Globus pallidus (tissue), 1 donor: ENCODE measurements at regions not wholly inside any gene's neighbourhood (a gene's known extent, or its start where the extent isn't known, plus 50 kb on each side); places are given as distances from the start of the nearest gene placed in this dataset.
"Not testable (repeated sequence)": the region's sequence is repeated elsewhere in the genome, so short reads cannot be mapped to it uniquely, and the experiment has no call there.

Experiments used
- DNase-seq: peaks from one replicate; pipeline ENCODE4 v3.0.0-alpha.2; 2015; ENCODE audit warnings: low spot score

GRCh38 chr12:83929792-83930191 lies 982.8 kb downstream of the SLC6A15 start:
- not testable (repeated sequence) for DNase-seq

- DNase-seq: no peak
These were observed 991.6 kb downstream of the SLC6A15 start for GRCh38 chr12:83920821-83921547.

GRCh38 chr12:83919081-83919480 lies 993.5 kb downstream of the SLC6A15 start:
- DNase-seq: no peak

- no peak for DNase-seq
These were observed 1008.4 kb downstream of the SLC6A15 start for GRCh38 chr12:83904175-83904574.

GRCh38 chr12:83896416-83896815 lies 1016.2 kb downstream of the SLC6A15 start:
- DNase-seq: no peak

- DNase-seq: no peak
These were observed 1019.5 kb downstream of the SLC6A15 start for GRCh38 chr12:83893101-83893500.

GRCh38 chr12:83889745-83890144 lies 1022.9 kb downstream of the SLC6A15 start:
- no peak for DNase-seq

GRCh38 chr12:83886479-83886878 lies 1026.1 kb downstream of the SLC6A15 start:
- no peak for DNase-seq

- DNase-seq: not testable (repeated sequence)
These were observed 1041.5 kb downstream of the SLC6A15 start for GRCh38 chr12:83870921-83871599.

- no peak for DNase-seq
These were observed 1046.1 kb downstream of the SLC6A15 start for GRCh38 chr12:83866477-83866876.

GRCh38 chr12:83865431-83865830 lies 1047.2 kb downstream of the SLC6A15 start:
- no peak for DNase-seq

GRCh38 chr12:83864054-83864453 lies 1048.5 kb downstream of the SLC6A15 start:
- DNase-seq: no peak

GRCh38 chr12:83859021-83859420 lies 1053.6 kb downstream of the SLC6A15 start:
- DNase-seq: no peak

- DNase-seq: no peak
These were observed 1055.8 kb downstream of the SLC6A15 start for GRCh38 chr12:83856803-83857202.

GRCh38 chr12:83850531-83850930 lies 1062.1 kb downstream of the SLC6A15 start:
- DNase-seq: no peak

GRCh38 chr12:83848702-83849101 lies 1063.9 kb downstream of the SLC6A15 start:
- DNase-seq: no peak

GRCh38 chr12:83843541-83843940 lies 1069.1 kb downstream of the SLC6A15 start:
- no peak for DNase-seq

GRCh38 chr12:83841620-83842019 lies 1071.0 kb downstream of the SLC6A15 start:
- DNase-seq: no peak

- DNase-seq: peak; percentile 29
These were observed 1084.7 kb downstream of the SLC6A15 start for GRCh38 chr12:83827860-83828259.

- DNase-seq: peak; percentile 11
These were observed 1085.4 kb downstream of the SLC6A15 start for GRCh38 chr12:83827193-83827592.

GRCh38 chr12:83826112-83826511 lies 1086.5 kb downstream of the SLC6A15 start:
- peak; percentile 37 for DNase-seq

- peak; percentile 49 for DNase-seq
These were observed 1089.1 kb downstream of the SLC6A15 start for GRCh38 chr12:83823386-83824045.

- DNase-seq: no peak
These were observed 1090.6 kb downstream of the SLC6A15 start for GRCh38 chr12:83821967-83822366.
